Retinal pigment epithelial cell (primary cell): ENCODE measurements at regions not wholly inside any gene's neighbourhood (a gene's known extent, or its start where the extent isn't known, plus 50 kb on each side); places are given as distances from the start of the nearest gene placed in this dataset.
A peak's percentile ranks its signal among the peaks of the same experiment; 100 is the strongest.

ENCODE experiments used
- DNase-seq: peaks from one replicate; pipeline ENCODE4 v3.0.0-alpha.2; 2010; ENCODE audit warnings: low read depth
- H3K4me3 ChIP-seq: 2 replicates; pipeline ENCODE4 v1.5.1; 2011; ENCODE audit warnings: mild to moderate bottlenecking, low read length, control low read depth, moderate library complexity
- TF ChIP-seq, protein P1 (sequence below): conservative IDR thresholded peaks from 2 replicates; pipeline ENCODE4 v1.5.1; 2011; ENCODE audit warnings: low read depth, low read length, control low read depth, inconsistent platforms

DNA sequence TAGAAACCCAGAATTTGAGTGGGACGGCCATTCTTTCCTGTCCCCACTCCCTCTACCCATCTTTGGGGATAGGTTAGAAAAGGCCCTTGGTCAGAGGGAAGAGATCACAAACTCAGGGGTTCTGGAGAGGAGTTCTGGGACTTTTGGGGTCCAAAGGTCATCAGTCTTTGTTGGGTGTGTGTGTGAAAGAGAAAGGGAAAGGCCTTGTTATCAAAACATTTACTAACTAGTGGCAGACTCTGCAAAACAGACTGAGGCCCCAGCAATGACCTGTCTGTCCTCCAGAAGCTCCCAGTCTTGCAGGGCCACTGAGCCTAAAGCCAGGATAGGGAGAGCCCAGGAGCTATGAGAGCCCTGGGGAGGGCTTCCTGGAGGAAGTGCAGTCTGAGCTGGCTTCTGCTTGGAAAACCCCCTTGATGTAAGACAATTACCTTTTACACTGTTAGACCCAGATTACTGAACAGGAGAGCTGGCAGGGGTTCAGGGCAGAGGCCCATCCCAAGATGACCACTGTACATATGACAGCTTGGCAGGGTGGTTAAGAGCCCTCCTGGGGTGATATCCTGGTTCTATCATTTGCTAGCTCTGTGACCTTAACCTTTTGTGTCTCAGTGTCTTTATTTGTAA lies 429.1 kb upstream of the CCDC196 start:
- TF ChIP-seq, protein P1, sequence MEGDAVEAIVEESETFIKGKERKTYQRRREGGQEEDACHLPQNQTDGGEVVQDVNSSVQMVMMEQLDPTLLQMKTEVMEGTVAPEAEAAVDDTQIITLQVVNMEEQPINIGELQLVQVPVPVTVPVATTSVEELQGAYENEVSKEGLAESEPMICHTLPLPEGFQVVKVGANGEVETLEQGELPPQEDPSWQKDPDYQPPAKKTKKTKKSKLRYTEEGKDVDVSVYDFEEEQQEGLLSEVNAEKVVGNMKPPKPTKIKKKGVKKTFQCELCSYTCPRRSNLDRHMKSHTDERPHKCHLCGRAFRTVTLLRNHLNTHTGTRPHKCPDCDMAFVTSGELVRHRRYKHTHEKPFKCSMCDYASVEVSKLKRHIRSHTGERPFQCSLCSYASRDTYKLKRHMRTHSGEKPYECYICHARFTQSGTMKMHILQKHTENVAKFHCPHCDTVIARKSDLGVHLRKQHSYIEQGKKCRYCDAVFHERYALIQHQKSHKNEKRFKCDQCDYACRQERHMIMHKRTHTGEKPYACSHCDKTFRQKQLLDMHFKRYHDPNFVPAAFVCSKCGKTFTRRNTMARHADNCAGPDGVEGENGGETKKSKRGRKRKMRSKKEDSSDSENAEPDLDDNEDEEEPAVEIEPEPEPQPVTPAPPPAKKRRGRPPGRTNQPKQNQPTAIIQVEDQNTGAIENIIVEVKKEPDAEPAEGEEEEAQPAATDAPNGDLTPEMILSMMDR = no peak
- H3K4me3 ChIP-seq = no peak overlapping the region
- no peak for DNase-seq

DNA sequence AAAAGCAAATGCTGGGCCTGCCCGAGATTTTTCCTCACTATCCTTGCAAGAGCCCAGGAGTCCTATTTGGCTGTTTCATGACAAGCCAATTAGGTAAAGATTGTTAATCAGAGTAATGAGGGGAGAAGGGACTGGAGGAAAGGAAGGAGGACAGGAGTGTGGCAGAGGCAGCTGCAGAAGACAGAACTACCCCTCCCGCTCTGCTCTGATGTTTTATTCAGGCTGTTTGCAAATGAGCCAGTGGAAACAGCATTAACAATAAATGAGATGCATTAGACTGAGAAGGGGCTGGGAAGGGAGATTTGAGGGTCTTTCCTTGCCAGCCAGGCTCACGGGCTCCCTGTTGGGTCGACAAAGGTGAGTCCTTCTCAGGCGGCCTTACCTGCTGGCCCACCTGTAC lies 421.0 kb upstream of the CCDC196 start:
- DNase-seq = no peak
- TF ChIP-seq, protein P1 = no peak
- H3K4me3 ChIP-seq = no peak overlapping the region

DNA sequence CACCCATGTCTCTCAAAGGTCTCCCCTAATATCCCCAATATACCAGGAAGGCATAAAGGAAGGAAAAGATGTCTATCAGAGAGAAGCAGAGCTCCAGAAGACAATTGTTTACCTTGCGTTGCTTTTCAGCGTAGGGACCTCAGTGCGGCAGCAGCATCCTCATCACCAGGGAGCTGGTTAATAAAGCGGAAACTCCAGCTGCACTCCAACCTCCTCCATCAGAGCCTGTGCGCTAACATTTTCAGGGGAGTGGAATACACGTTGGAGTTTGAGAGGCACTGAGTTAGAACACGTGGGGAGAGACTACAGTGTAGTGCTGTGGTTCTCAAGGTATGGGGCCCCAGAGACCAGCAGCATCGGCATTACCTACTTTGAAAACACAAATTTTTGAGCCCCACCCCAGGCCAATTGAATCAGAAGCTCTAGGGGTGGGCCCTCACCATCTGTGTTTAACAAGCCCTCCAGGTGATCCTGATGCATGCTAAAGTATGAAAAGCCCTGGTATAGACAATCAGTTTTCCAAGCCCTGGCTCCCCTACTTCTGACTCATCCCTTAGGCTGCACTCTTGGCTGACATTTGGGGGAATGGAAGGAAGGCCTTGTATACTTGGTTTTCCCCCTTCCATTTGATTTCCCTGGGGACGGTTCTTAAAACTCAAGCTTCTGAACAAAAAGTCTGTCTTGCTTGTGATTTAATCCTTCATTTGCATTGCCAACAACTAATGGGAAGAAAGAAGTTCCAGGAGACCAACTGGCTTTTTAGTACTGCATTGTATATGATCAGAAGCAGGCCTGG lies 419.0 kb upstream of the CCDC196 start:
- TF ChIP-seq, protein P1 = no peak
- H3K4me3 ChIP-seq = no peak overlapping the region
- no peak for DNase-seq

DNA sequence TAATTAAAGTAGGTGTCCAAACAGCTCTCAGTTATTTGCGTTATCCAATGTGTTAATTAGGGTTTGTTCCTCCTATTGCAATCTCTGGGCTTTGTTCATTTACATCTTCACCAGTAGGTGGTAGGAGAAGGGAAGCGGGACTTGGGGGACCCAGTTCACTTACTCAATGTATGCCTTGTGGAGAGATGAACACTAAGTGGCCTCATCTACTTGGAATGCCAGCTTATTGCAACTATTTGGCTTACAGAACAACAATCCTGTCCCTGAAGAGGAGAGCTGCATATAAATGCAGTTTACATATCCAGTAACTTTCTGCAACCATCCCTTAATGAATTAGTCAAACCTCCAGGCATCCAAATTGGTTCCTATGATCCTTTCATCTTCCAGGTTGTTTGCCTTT lies 417.1 kb upstream of the CCDC196 start:
- DNase-seq = no peak
- TF ChIP-seq, protein P1 = no peak

DNA sequence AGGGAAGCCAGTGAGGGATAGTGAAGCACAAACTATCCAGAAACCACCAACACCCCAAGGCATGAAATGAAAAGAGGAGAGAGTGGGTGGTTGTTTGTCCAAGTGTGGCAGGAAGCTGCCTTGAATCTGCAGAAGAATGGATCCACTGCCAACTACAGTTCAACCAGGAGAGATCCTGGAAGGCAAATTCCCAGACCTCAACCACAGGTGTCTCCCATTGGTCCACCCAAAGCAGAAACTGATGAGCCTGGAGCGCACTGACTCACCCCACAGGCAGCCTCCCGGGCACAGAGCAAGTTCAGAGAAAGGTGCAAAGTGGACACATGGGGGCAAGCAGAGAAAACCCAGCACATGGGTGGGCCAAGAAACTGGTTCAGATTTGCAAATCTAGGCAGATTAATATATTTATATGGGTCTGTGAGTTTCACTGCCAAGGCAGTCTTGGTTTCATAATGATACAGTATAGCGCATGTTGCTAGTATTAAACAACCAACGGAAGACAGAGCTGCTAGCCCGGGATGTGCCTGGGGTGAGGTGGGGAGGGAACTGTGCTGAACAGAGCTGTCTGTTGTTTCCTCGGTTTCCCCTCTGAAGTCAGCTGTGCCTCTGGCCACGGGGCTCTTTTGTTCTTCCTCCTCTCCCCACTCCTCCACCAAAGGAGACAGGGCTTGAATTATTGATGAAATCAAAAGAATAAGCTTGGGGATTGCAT lies 416.2 kb upstream of the CCDC196 start:
- TF ChIP-seq, protein P1 = no peak
- no peak overlapping the region for H3K4me3 ChIP-seq
- DNase-seq = no peak

More for the DNA sequence above, 417.1 kb upstream of the CCDC196 start:
- no peak overlapping the region for H3K4me3 ChIP-seq

DNA sequence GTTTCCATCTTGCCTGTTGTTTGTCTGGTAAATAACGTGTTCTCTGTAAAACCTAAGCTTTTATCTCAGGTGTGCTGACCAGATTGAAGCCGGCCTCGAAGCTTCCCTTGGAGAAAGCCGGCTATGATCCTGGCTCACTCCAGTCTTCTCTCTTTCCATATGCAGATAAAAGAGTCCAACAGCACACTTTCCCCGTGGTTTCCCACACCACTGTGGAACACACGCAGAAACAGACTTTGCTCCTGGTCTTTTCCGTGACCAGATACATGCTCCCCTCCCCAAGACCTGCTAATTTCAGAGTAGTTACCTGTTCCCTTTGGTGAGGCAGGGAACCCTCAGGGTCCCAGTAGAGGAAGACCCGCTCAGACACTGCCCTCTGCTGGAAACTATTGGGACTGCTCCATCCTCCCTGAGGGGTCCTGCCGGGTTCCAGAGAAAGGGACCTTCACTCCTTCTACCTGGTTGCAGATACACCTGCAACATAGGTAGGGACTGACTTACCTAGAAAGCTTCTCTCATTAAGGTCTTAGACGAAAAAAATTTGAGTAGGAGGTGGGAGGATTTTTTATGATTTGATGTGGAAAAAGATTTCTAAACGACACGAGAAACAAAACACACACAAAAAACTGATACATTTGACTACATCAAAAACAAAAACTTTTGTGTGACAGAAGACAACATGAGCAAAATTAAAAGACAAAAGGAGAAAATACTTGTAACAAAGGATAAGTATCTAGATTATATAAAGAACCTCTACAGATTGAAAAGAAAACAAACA lies 415.4 kb upstream of the CCDC196 start:
- peak; percentile 0 for DNase-seq
- H3K4me3 ChIP-seq = no peak overlapping the region
- TF ChIP-seq, protein P1 = peak; percentile 94
